Retinal pigment epithelial cell (primary cell): ENCODE measurements at regions not wholly inside any gene's neighbourhood (a gene's known extent, or its start where the extent isn't known, plus 50 kb on each side); places are given as distances from the start of the nearest gene placed in this dataset.
"Not testable (repeated sequence)": the region's sequence is repeated elsewhere in the genome, so short reads cannot be mapped to it uniquely, and the experiment has no call there.

Source experiments
- DNase-seq: peaks from one replicate; pipeline ENCODE4 v3.0.0-alpha.2; 2010; ENCODE audit warnings: low read depth
- H3K4me3 ChIP-seq: 2 replicates; pipeline ENCODE4 v1.5.1; 2011; ENCODE audit warnings: mild to moderate bottlenecking, low read length, control low read depth, moderate library complexity
- CTCF ChIP-seq: conservative IDR thresholded peaks from 2 replicates; pipeline ENCODE4 v1.5.1; 2011; ENCODE audit warnings: low read depth, low read length, control low read depth, inconsistent platforms

DNA sequence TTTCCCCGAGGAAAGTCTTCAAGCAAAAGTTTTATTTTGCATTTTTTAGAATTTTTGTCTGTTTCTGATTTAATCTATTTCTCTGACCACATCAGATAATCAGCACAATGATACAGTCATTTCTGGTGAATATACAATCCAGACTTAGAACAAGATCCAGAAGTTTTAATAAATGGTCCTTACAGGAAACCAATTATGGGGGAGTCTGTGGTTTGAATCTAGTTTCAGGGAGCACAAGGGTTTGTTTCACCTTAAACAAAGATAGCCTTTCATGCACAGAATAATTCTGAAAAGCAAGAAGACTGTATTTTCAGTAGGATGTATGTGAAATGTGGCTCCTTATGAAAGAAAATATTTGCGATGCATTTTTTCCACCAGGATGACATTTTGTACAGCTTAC, 158.5 kb upstream of the ARSJ start:
- DNase-seq = no peak
- no peak overlapping the region for H3K4me3 ChIP-seq
- TF ChIP-seq CTCF = no peak

DNA sequence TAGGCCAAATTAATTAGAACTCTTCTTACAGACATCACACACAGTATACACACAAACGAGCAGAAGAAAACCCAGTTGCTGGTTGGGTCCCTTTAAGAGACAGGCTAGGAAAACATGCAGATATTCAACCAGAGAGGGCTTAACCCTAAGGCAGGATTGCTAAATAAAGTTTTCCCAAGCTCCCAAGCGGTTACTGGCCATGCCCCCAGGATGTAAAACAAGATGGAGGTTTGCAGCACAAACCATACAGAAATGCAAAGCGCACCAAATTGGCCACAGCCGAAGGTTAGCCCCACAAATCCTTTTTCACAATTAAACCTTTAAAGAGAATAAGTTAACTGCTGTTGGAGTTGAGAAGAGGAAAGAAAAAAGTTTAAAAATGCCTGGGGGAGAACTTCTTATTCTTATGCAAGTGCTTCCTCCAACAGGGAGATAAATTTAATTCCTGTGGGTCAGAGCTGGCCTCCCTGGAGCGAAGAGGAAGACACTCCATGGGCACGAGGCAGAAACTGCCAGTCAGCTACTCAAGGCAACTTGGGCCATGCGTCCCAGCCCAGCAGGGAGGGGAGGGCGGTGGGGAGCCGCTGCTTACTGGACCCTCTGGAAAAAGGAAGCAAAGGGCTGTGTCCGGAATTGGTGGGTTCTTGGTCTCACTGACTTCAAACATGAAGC, 167.6 kb upstream of the ARSJ start:
- TF ChIP-seq CTCF = no peak
- H3K4me3 ChIP-seq = no peak overlapping the region
- DNase-seq = no peak

GRCh38 chr4:114147619-114148208, 168.3 kb upstream of the ARSJ start:
- H3K4me3 ChIP-seq = not testable (repeated sequence)

DNA sequence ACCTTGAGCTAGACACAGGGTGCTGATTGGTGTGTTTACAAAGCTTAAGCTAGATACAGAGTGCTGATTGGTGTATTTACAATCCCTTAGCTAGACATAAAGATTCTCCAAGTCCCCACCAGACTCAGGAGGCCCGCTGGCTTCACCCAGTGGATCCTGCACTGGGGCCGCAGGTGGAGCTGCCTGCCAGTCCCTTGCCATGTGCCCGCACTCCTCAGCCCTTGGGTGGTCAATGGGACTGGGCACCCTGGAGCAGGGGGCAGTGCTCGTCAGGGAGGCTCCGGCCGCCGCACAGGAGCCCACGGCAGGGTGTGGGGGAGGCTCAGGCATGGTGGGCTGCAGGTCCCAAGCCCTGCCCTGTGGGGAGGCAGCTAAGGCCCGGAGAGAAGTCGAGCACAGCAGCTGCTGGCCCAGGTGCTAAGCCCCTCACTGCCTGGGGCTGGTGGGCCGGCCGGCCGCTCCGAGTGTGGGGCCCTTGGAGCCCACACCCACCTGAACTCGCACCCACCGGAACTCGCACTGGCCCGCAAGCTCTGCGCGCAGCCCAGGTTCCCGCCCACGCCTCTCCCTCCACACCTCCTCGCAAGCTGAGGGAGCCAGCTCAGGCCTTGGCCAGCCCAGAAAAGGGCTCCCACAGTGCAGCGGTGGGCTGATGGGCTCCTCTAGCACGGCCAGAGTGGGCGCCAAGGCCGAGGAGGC, 169.1 kb upstream of the ARSJ start:
- not testable (repeated sequence) for DNase-seq, H3K4me3 ChIP-seq

More at GRCh38 chr4:114147619-114148208, 168.3 kb upstream of the ARSJ start:
- not testable (repeated sequence) for DNase-seq

DNA sequence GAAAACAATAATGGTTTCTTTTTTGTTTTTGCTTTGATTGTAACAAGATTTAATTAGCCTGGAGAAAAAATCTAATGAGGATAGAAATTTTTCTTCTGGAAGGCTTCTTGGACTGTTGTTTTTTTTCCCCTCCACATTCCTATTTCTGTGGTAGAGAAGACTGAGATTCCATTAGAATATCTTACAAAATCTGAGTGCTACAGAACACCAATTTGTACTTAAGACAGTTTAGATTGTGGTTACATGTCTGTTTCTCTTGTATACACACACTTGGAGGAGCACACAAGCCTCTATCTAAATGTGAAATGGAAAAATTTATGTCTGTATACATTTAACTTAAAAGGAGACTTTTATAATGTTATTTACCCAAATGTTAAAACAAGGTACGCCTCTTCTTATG, 176.9 kb upstream of the ARSJ start:
- no peak for TF ChIP-seq CTCF
- H3K4me3 ChIP-seq = no peak overlapping the region
- no peak for DNase-seq

GRCh38 chr4:114161809-114162208, 182.4 kb upstream of the ARSJ start:
- H3K4me3 ChIP-seq = no peak overlapping the region
- no peak for TF ChIP-seq CTCF
- DNase-seq = no peak

- no peak for TF ChIP-seq CTCF
- no peak overlapping the region for H3K4me3 ChIP-seq
- DNase-seq = no peak
Measured at GRCh38 chr4:114163051-114163450, 183.6 kb upstream of the ARSJ start.

GRCh38 chr4:114173968-114174367, 194.5 kb upstream of the ARSJ start:
- TF ChIP-seq CTCF = no peak

More at GRCh38 chr4:114173968-114174367, 194.5 kb upstream of the ARSJ start:
- DNase-seq = no peak
- no peak overlapping the region for H3K4me3 ChIP-seq
